NT2/D1 (cell line): ENCODE measurements at regions not wholly inside any gene's neighbourhood (a gene's known extent, or its start where the extent isn't known, plus 50 kb on each side); places are given as distances from the start of the nearest gene placed in this dataset.

Experiments used
- SUZ12 ChIP-seq: IDR thresholded peaks from 2 replicates; pipeline ENCODE4 v1.6.1; 2011; ENCODE audit not compliant: insufficient read length, insufficient read depth; ENCODE audit errors: extremely low read depth
- YY1 ChIP-seq: IDR thresholded peaks from 2 replicates; pipeline ENCODE4 v1.6.1; 2011; ENCODE audit not compliant: insufficient read length, insufficient read depth
- ZNF274 ChIP-seq: IDR thresholded peaks from 2 replicates; pipeline ENCODE4 v1.6.1; 2011; ENCODE audit warnings: mild to moderate bottlenecking, low read depth, low read length

GRCh38 chr3:30170681-30171438, 435.5 kb upstream of the TGFBR2 start:
- TF ChIP-seq YY1 (no peak), SUZ12 (no peak), ZNF274 (no peak)
